ENCODE measurements at regions not wholly inside any gene's neighbourhood (a gene's known extent, or its start where the extent isn't known, plus 50 kb on each side); places are given as distances from the start of the nearest gene placed in this dataset.

DNA sequence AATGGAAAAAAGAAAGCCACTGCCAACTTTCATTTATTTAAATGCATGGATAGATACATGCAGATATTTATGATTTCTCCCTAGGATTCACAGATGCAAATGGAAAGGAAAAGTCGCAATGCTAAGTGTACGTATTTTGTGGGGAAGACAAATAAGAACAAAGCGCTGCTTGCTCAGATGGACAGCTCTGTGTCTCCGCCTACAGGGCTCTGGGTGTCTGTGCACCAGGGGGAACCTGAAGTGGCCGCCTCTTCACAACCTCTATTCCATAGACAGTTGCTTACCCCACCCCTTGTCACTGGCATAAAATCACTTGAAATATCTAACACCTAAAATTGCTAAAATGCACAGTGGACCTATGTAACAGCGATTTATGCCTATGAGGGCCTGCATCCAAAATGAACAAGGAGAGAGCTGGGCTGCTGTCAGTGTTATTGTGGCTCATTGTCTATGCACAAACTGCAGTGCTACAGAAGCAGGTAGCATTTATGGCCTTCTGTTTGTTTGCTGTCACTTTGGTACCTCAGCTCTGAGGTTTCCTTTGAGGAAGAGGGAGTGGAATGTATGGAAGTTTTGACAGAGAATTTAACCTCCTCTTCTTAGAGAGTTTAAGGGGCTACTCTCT lies 58.6 kb upstream of the PAGE1 start:
- TF ChIP-seq, protein P1, sequence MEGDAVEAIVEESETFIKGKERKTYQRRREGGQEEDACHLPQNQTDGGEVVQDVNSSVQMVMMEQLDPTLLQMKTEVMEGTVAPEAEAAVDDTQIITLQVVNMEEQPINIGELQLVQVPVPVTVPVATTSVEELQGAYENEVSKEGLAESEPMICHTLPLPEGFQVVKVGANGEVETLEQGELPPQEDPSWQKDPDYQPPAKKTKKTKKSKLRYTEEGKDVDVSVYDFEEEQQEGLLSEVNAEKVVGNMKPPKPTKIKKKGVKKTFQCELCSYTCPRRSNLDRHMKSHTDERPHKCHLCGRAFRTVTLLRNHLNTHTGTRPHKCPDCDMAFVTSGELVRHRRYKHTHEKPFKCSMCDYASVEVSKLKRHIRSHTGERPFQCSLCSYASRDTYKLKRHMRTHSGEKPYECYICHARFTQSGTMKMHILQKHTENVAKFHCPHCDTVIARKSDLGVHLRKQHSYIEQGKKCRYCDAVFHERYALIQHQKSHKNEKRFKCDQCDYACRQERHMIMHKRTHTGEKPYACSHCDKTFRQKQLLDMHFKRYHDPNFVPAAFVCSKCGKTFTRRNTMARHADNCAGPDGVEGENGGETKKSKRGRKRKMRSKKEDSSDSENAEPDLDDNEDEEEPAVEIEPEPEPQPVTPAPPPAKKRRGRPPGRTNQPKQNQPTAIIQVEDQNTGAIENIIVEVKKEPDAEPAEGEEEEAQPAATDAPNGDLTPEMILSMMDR (IDR thresholded peaks at IDR 0.05), result peak; percentile 28 to 64 (median 28)
- no peak for TF ChIP-seq POLR2AphosphoS5 (IDR thresholded peaks at IDR 0.05)
